Caco-2 (cell line): ENCODE measurements at regions not wholly inside any gene's neighbourhood (a gene's known extent, or its start where the extent isn't known, plus 50 kb on each side); places are given as distances from the start of the nearest gene placed in this dataset.

Experiments used
- BruUV-seq: library from RNA; stranded (reverse); fragments of 400-500 nt; replicated peaks from 2 replicates; lab custom pipeline; 2021; lab: Mats Ljungman, UMichigan
- CTCF ChIA-PET: fragments of 300-600 bp; sonication (Branson Sonifier 250); formaldehyde crosslinking; loops from one replicate; lab custom pipeline; 2022; ENCODE audit warnings: antibody characterized with exemption; lab: Charles Lee
- POLR2A ChIA-PET: fragments of 300-600 bp; sonication (Branson Sonifier 250); formaldehyde crosslinking; loops from one replicate; lab custom pipeline; 2022; ENCODE audit warnings: antibody characterized with exemption; lab: Charles Lee
- DNase-seq, 2 experiments: peaks; one replicate each; pipeline versions ENCODE4 v3.0.0 to v3.0.0-alpha.2; 2020 to 2022
- H3K27me3 ChIP-seq: replicated peaks from 2 replicates; pipeline ENCODE4 v1.6.0; 2011; ENCODE audit warnings: low read length; ENCODE audit not compliant: control insufficient read depth, insufficient read depth
- H3K36me3 ChIP-seq: 2 replicates; pipeline ENCODE4 v1.5.1; 2011; ENCODE audit warnings: low read length; ENCODE audit not compliant: control insufficient read depth, insufficient read depth
- H3K4me1 ChIP-seq: fragments of 250-450 bp; sonication (Bioruptor Pico); 2 replicates; pipeline ENCODE4 v1.5.1; 2020; ENCODE audit warnings: mild to moderate bottlenecking
- H3K4me3 ChIP-seq: 2 replicates; pipeline ENCODE4 v1.5.1; 2011; ENCODE audit warnings: low read depth, mild to moderate bottlenecking, control low read depth, low read length
- H3K9me3 ChIP-seq: fragments of 250-450 bp; sonication (Bioruptor Pico); 2 replicates; pipeline ENCODE4 v1.5.1; 2020; ENCODE audit warnings: mild to moderate bottlenecking, moderate library complexity
- H3K27ac Mint-ChIP-seq: one replicate; pipeline ENCODE4 v1.8.0; 2022; ENCODE audit warnings: mixed read lengths; ENCODE audit not compliant: unreplicated experiment
- H3K27me3 Mint-ChIP-seq: one replicate; pipeline ENCODE4 v1.8.0; 2022; ENCODE audit warnings: mixed read lengths; ENCODE audit not compliant: insufficient read depth, unreplicated experiment
- H3K36me3 Mint-ChIP-seq: one replicate; pipeline ENCODE4 v1.8.0; 2022; ENCODE audit warnings: mild to moderate bottlenecking, mixed read lengths; ENCODE audit not compliant: insufficient read depth, unreplicated experiment
- H3K4me1 Mint-ChIP-seq: one replicate; pipeline ENCODE4 v1.8.0; 2022; ENCODE audit warnings: low read depth, mixed read lengths; ENCODE audit not compliant: unreplicated experiment
- H3K4me3 Mint-ChIP-seq: one replicate; pipeline ENCODE4 v1.8.0; 2022; ENCODE audit warnings: mild to moderate bottlenecking, moderate library complexity, mixed read lengths; ENCODE audit not compliant: unreplicated experiment
- H3K9me3 Mint-ChIP-seq: one replicate; pipeline ENCODE4 v1.8.0; 2022; ENCODE audit warnings: mixed read lengths; ENCODE audit not compliant: unreplicated experiment
- intact Hi-C: fragments of 100-400 bp; cut with micrococcal nuclease; formaldehyde crosslinking; loops from one replicate; pipeline ENCODE4 v1.10.0; 2022; ENCODE audit not compliant: unreplicated experiment
- TF ChIP-seq, protein P1 (sequence below), 2 experiments: fragments of 200-600 bp in 1 of 2; IDR thresholded peaks; 1 replicate in 1 of 2; 2 replicates in 1 of 2; pipeline versions ENCODE4 v1.5.1 to v1.8.0; 2011 to 2022; ENCODE audit warnings: antibody characterized with exemption in 1 of 2, control low read depth in 1 of 2, inconsistent platforms in 1 of 2, low read depth in 1 of 2, low read length in 1 of 2, mild to moderate bottlenecking in 1 of 2, moderate library complexity in 1 of 2; ENCODE audit not compliant: insufficient read depth in 1 of 2, severe bottlenecking in 1 of 2, unreplicated experiment in 1 of 2

DNA sequence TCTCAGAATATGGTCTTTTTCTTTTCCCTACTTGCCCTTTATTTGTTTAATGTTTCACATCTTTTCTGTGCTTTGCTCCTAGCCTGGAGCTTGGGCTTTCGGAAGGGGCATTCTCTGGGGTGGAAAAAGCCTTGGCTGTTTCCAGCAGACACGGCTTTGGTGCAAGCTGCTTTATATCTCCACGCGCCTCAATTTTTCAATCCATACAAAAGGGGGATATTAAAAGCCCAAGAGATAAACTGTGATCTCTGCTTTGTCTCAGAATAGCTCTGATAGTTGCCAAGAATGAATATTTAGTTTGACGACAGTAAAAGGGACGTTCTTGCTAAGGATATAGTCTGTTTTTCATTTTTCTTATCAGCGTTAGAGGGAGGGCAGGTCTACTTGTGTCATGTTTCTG lies 194.0 kb upstream of the KIRREL3 start:
- no peaks in the 10 kb centered on the region for H3K9me3 Mint-ChIP-seq
- CTCF ChIA-PET: no interaction called here
- no TSS peak for BruUV-seq

DNA sequence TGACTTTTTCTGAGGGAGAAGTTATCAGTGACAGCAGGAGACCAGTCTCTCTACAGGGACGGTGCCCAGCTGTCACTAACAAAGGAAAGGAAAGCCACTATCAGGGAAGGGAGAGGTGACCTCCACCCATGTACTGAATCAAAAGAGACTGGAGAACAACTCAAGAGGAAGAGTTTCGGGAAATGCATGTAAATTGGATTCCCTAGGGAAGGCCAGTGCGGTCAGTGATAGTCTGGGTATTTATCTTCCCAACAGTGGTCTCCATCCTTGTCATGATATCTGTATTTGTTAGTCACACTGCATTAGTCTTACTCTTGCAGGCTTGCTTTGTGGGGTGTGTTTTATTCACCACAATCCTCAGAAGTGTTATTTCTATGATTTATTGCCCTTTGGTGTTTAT lies 193.4 kb upstream of the KIRREL3 start:
- H3K27ac Mint-ChIP-seq: no peak overlapping the region
- H3K36me3 ChIP-seq: no peaks in the 10 kb centered on the region
- peaks cover 24% of the 10 kb centered on the region for H3K27me3 Mint-ChIP-seq
- no peak overlapping the region for H3K4me3 Mint-ChIP-seq
- TF ChIP-seq, protein P1, sequence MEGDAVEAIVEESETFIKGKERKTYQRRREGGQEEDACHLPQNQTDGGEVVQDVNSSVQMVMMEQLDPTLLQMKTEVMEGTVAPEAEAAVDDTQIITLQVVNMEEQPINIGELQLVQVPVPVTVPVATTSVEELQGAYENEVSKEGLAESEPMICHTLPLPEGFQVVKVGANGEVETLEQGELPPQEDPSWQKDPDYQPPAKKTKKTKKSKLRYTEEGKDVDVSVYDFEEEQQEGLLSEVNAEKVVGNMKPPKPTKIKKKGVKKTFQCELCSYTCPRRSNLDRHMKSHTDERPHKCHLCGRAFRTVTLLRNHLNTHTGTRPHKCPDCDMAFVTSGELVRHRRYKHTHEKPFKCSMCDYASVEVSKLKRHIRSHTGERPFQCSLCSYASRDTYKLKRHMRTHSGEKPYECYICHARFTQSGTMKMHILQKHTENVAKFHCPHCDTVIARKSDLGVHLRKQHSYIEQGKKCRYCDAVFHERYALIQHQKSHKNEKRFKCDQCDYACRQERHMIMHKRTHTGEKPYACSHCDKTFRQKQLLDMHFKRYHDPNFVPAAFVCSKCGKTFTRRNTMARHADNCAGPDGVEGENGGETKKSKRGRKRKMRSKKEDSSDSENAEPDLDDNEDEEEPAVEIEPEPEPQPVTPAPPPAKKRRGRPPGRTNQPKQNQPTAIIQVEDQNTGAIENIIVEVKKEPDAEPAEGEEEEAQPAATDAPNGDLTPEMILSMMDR (IDR thresholded peaks at IDR 0.05; ENCODE audit: insufficient read depth in 1 of 2, low read depth in 1 of 2, low read length in 1 of 2, severe bottlenecking in 1 of 2, unreplicated experiment in 1 of 2): no peak
- H3K4me1 ChIP-seq: no peaks in the 10 kb centered on the region
- POLR2A ChIA-PET: no interaction called here
- H3K27me3 ChIP-seq: no peaks in the 10 kb centered on the region
- H3K9me3 ChIP-seq: no peaks in the 10 kb centered on the region
- no peak for DNase-seq
- no peak overlapping the region for H3K4me3 ChIP-seq
- H3K9me3 Mint-ChIP-seq: no peaks in the 10 kb centered on the region
- H3K4me1 Mint-ChIP-seq: no peaks in the 10 kb centered on the region
- CTCF ChIA-PET: no interaction called here
- no TSS peak for BruUV-seq
- H3K36me3 Mint-ChIP-seq: no peaks in the 10 kb centered on the region
- intact Hi-C loops: no loop called here

More for the DNA sequence above, 194.0 kb upstream of the KIRREL3 start:
- H3K4me3 ChIP-seq: no peak overlapping the region
- H3K9me3 ChIP-seq: no peaks in the 10 kb centered on the region
- Mint-ChIP-seq H3K27me3 (peaks cover 22% of the 10 kb centered on the region), H3K4me1 (no peaks in the 10 kb centered on the region), H3K36me3 (no peaks in the 10 kb centered on the region), H3K27ac (no peak overlapping the region), H3K4me3 (no peak overlapping the region)
- no peak for DNase-seq
- H3K27me3 ChIP-seq: no peaks in the 10 kb centered on the region
- no peaks in the 10 kb centered on the region for H3K4me1 ChIP-seq
- TF ChIP-seq, protein P1 (IDR thresholded peaks at IDR 0.05; ENCODE audit: insufficient read depth in 1 of 2, low read depth in 1 of 2, low read length in 1 of 2, severe bottlenecking in 1 of 2, unreplicated experiment in 1 of 2): no peak
- POLR2A ChIA-PET: no interaction called here
- H3K36me3 ChIP-seq: no peaks in the 10 kb centered on the region
- intact Hi-C loops: no loop called here

- Mint-ChIP-seq H3K27ac (no peak overlapping the region), H3K36me3 (no peaks in the 10 kb centered on the region), H3K4me3 (no peak overlapping the region), H3K9me3 (no peaks in the 10 kb centered on the region), H3K27me3 (peaks cover 35% of the 10 kb centered on the region), H3K4me1 (no peaks in the 10 kb centered on the region)
- POLR2A ChIA-PET: no interaction called here
- Histone ChIP-seq H3K4me1 (no peaks in the 10 kb centered on the region), H3K27me3 (no peaks in the 10 kb centered on the region), H3K4me3 (no peak overlapping the region), H3K9me3 (no peaks in the 10 kb centered on the region), H3K36me3 (no peaks in the 10 kb centered on the region)
- intact Hi-C loops: no loop called here
- TF ChIP-seq, protein P1 (IDR thresholded peaks at IDR 0.05; ENCODE audit: insufficient read depth in 1 of 2, low read depth in 1 of 2, low read length in 1 of 2, severe bottlenecking in 1 of 2, unreplicated experiment in 1 of 2): no peak
- CTCF ChIA-PET: no interaction called here
- BruUV-seq: no TSS peak
- DNase-seq: no peak
These were observed 191.1 kb upstream of the KIRREL3 start for GRCh38 chr11:127191689-127192088.
